SU-DHL-6 (cell line): ENCODE measurements at regions not wholly inside any gene's neighbourhood (a gene's known extent, or its start where the extent isn't known, plus 50 kb on each side); places are given as distances from the start of the nearest gene placed in this dataset.

Experiments used
- H2AFZ ChIP-seq: fragments of 200-600 bp; sonication (generic); 2 replicates; pipeline ENCODE4 v1.6.1; 2014; ENCODE audit warnings: low read depth, mild to moderate bottlenecking, moderate library complexity, mixed read lengths, antibody characterized with exemption, low read length; ENCODE audit not compliant: severe bottlenecking
- H3F3A ChIP-seq: fragments of 200-600 bp; shearing (Covaris generic); 2 replicates; pipeline ENCODE4 v1.6.0; 2016; ENCODE audit warnings: antibody characterized with exemption, mild to moderate bottlenecking; ENCODE audit not compliant: insufficient read depth
- H3K27ac ChIP-seq: fragments of 200-600 bp; sonication (generic); 2 replicates; pipeline ENCODE4 v1.5.1; 2016; ENCODE audit warnings: low read depth, mild to moderate bottlenecking, low read length, moderate library complexity, mixed read lengths
- H3K27me3 ChIP-seq: fragments of 200-600 bp; sonication (generic), shearing (Covaris generic); 2 replicates; pipeline ENCODE4 v1.6.0; 2014; ENCODE audit warnings: mild to moderate bottlenecking, low read length
- H3K36me3 ChIP-seq: fragments of 200-600 bp; sonication (generic); 2 replicates; pipeline ENCODE4 v1.6.1; 2014; ENCODE audit warnings: mild to moderate bottlenecking, low read length, mixed read lengths
- H3K4me2 ChIP-seq: fragments of 300-600, 200-600 bp; shearing (Covaris generic), sonication (generic); 2 replicates; pipeline ENCODE4 v1.6.0; 2014; ENCODE audit warnings: low read length, low read depth, mild to moderate bottlenecking; ENCODE audit not compliant: poor library complexity, severe bottlenecking
- H3K4me3 ChIP-seq: fragments of 200-600 bp; sonication (generic); 2 replicates; pipeline ENCODE4 v1.5.1; 2014; ENCODE audit warnings: antibody characterized with exemption, low read length, mild to moderate bottlenecking, mixed read lengths; ENCODE audit not compliant: insufficient read depth, poor library complexity, severe bottlenecking
- H3K79me2 ChIP-seq: fragments of 200-600 bp; sonication (generic); 2 replicates; pipeline ENCODE4 v1.6.1; 2014; ENCODE audit warnings: mild to moderate bottlenecking, low read length, moderate library complexity; ENCODE audit not compliant: insufficient read depth
- H3K9ac ChIP-seq: fragments of 200-600 bp; sonication (generic); 2 replicates; pipeline ENCODE4 v1.7.0; 2014; ENCODE audit warnings: mild to moderate bottlenecking, low read length
- H3K9me2 ChIP-seq: fragments of 200-600 bp; sonication (generic); replicated peaks from 2 replicates; pipeline ENCODE4 v1.6.1; 2014; ENCODE audit warnings: low read length; ENCODE audit not compliant: insufficient read depth
- H3K9me3 ChIP-seq: fragments of 200-600 bp; sonication (generic); 2 replicates; pipeline ENCODE4 v1.6.1; 2014; ENCODE audit warnings: low read length, mixed read lengths; ENCODE audit not compliant: insufficient read depth
- H4K20me1 ChIP-seq: fragments of 200-600 bp; sonication (generic); 2 replicates; pipeline ENCODE4 v1.6.1; 2014; ENCODE audit warnings: low read depth, mild to moderate bottlenecking, antibody characterized with exemption, low read length, moderate library complexity, mixed read lengths
- CTCF ChIP-seq: fragments of 200-600 bp; sonication (generic); IDR thresholded peaks from one replicate; pipeline ENCODE4 v1.5.1; 2017; ENCODE audit warnings: antibody characterized with exemption, mild to moderate bottlenecking, low read length, moderate library complexity; ENCODE audit not compliant: insufficient read depth, poor library complexity, severe bottlenecking
- EZH2phosphoT487 ChIP-seq: fragments of 200-600 bp; sonication (generic), shearing (Covaris generic); conservative IDR thresholded peaks from 2 replicates; pipeline ENCODE4 v1.6.1; 2018; ENCODE audit warnings: mild to moderate bottlenecking, antibody characterized with exemption, low read length, moderate library complexity, mixed read lengths

- Histone ChIP-seq H2AFZ (no peak overlapping the region), H3K4me2 (no peak overlapping the region), H3K27me3 (no peaks in the 10 kb centered on the region)
Observed at GRCh38 chr13:106374631-106375030, 160.8 kb downstream of the EFNB2 start.

GRCh38 chr13:106373989-106374572 lies 161.4 kb downstream of the EFNB2 start:
- Histone ChIP-seq H4K20me1 (no peaks in the 10 kb centered on the region), H3K9me2 (no peaks in the 10 kb centered on the region), H3K27me3 (no peaks in the 10 kb centered on the region), H3F3A (no peaks in the 10 kb centered on the region), H3K9ac (no peak overlapping the region), H3K9me3 (no peaks in the 10 kb centered on the region), H3K4me2 (no peak overlapping the region), H3K36me3 (no peaks in the 10 kb centered on the region), H3K79me2 (no peaks in the 10 kb centered on the region), H2AFZ (no peak overlapping the region), H3K27ac (no peak overlapping the region), H3K4me3 (no peak overlapping the region)
- no peak for TF ChIP-seq EZH2phosphoT487
- no peak for TF ChIP-seq CTCF

More at GRCh38 chr13:106374631-106375030, 160.8 kb downstream of the EFNB2 start:
- no peaks in the 10 kb centered on the region for H3F3A ChIP-seq
- no peak overlapping the region for H3K9ac ChIP-seq
- H3K9me2 ChIP-seq = no peaks in the 10 kb centered on the region
- H3K4me3 ChIP-seq = no peak overlapping the region
- no peaks in the 10 kb centered on the region for H3K36me3 ChIP-seq
- H3K9me3 ChIP-seq = no peaks in the 10 kb centered on the region
- no peaks in the 10 kb centered on the region for H4K20me1 ChIP-seq
- TF ChIP-seq EZH2phosphoT487 (no peak), CTCF (no peak)
- H3K27ac ChIP-seq = no peak overlapping the region
- no peaks in the 10 kb centered on the region for H3K79me2 ChIP-seq

GRCh38 chr13:106373304-106373988 lies 162.0 kb downstream of the EFNB2 start:
- Histone ChIP-seq H3K9me2 (no peaks in the 10 kb centered on the region), H3K9ac (no peak overlapping the region), H4K20me1 (no peaks in the 10 kb centered on the region)

More at GRCh38 chr13:106373304-106373988, 162.0 kb downstream of the EFNB2 start:
- no peak overlapping the region for H3K4me3 ChIP-seq
- no peaks in the 10 kb centered on the region for H3K9me3 ChIP-seq
- no peak overlapping the region for H3K4me2 ChIP-seq
- H3F3A ChIP-seq = no peaks in the 10 kb centered on the region
- H3K36me3 ChIP-seq = no peaks in the 10 kb centered on the region
- no peak overlapping the region for H3K27ac ChIP-seq
- TF ChIP-seq CTCF = no peak
- no peak for TF ChIP-seq EZH2phosphoT487
- H3K27me3 ChIP-seq = no peaks in the 10 kb centered on the region
- no peaks in the 10 kb centered on the region for H3K79me2 ChIP-seq
- H2AFZ ChIP-seq = no peak overlapping the region
